IMR-90 (cell line): ENCODE measurements at regions not wholly inside any gene's neighbourhood (a gene's known extent, or its start where the extent isn't known, plus 50 kb on each side); places are given as distances from the start of the nearest gene placed in this dataset.

Experiments used
- ATAC-seq: fragments of 200-7000 bp; cut with Tn5 transposase; 2 replicates; pipeline ENCODE4 v1.9.1; 2020; ENCODE audit warnings: low read depth, mild to moderate bottlenecking, moderate library complexity
- BruUV-seq: library from RNA; stranded (reverse); fragments of 400-500 nt; replicated peaks from 2 replicates; lab custom pipeline; 2021; lab: Mats Ljungman, UMichigan
- CTCF ChIA-PET: fragments of 300-600 bp; formaldehyde crosslinking; extraction: SDS; loops from one replicate; lab custom pipeline; 2021; ENCODE audit warnings: antibody characterized with exemption; lab: Yijun Ruan, JAX
- POLR2A ChIA-PET: fragments of 300-600 bp; sonication (Branson Sonifier 250); formaldehyde crosslinking; loops from one replicate; lab custom pipeline; 2022; ENCODE audit warnings: antibody characterized with exemption; ENCODE audit not compliant: unreplicated experiment; lab: Charles Lee
- DNase-seq: peaks from one replicate; pipeline ENCODE4 v3.0.0; 2013
- H2AFZ ChIP-seq: replicated peaks from 2 replicates; pipeline ENCODE3; 2013; ENCODE audit warnings: low read length, mild to moderate bottlenecking; ENCODE audit not compliant: poor library complexity
- H2AK5ac ChIP-seq: 2 replicates; pipeline ENCODE4 v1.6.1; 2013; ENCODE audit warnings: low read depth, low read length, inconsistent platforms
- H2AK9ac ChIP-seq: replicated peaks from 2 replicates; pipeline ENCODE3; 2013; ENCODE audit warnings: mild to moderate bottlenecking, low read depth, low read length, moderate library complexity; ENCODE audit not compliant: poor library complexity
- H2BK120ac ChIP-seq: 2 replicates; pipeline ENCODE4 v1.6.1; 2013; ENCODE audit warnings: low read depth, low read length, inconsistent platforms
- H2BK15ac ChIP-seq: 3 replicates; pipeline ENCODE4 v1.6.1; 2013; ENCODE audit warnings: low read depth, low read length, inconsistent platforms
- H2BK20ac ChIP-seq: 2 replicates; pipeline ENCODE4 v1.6.1; 2013; ENCODE audit warnings: low read depth, mild to moderate bottlenecking, inconsistent platforms, low read length, moderate library complexity
- H2BK5ac ChIP-seq: 2 replicates; pipeline ENCODE4 v1.6.1; 2013; ENCODE audit warnings: mild to moderate bottlenecking, low read depth, low read length, inconsistent platforms; ENCODE audit not compliant: poor library complexity, severe bottlenecking
- H3K14ac ChIP-seq: replicated peaks from 2 replicates; pipeline ENCODE4 v1.6.1; 2013; ENCODE audit warnings: low read depth, low read length, inconsistent platforms
- H3K18ac ChIP-seq: 2 replicates; pipeline ENCODE4 v1.6.1; 2013; ENCODE audit warnings: low read depth, low read length, control low read depth
- H3K23ac ChIP-seq: 2 replicates; pipeline ENCODE4 v1.6.1; 2013; ENCODE audit warnings: low read depth, low read length, inconsistent platforms
- H3K27ac ChIP-seq: 2 replicates; pipeline ENCODE4 v1.5.1; 2013; ENCODE audit warnings: mild to moderate bottlenecking, control low read depth, low read length; ENCODE audit not compliant: insufficient read depth
- H3K27me3 ChIP-seq: 2 replicates; pipeline ENCODE4 v1.6.1; 2013; ENCODE audit warnings: low read length; ENCODE audit not compliant: control insufficient read depth, insufficient read depth
- H3K36me3 ChIP-seq: 2 replicates; pipeline ENCODE4 v1.6.1; 2013; ENCODE audit warnings: low read length, mixed read lengths; ENCODE audit not compliant: control insufficient read depth, insufficient read depth
- H3K4ac ChIP-seq: 2 replicates; pipeline ENCODE4 v1.6.1; 2013; ENCODE audit warnings: low read depth, low read length, inconsistent platforms
- H3K4me1 ChIP-seq: 2 replicates; pipeline ENCODE4 v1.6.1; 2013; ENCODE audit warnings: low read length, mixed read lengths; ENCODE audit not compliant: control insufficient read depth, insufficient read depth
- H3K4me2 ChIP-seq: 2 replicates; pipeline ENCODE4 v1.6.1; 2013; ENCODE audit warnings: low read depth, mild to moderate bottlenecking, control low read depth, low read length, moderate library complexity
- H3K4me3 ChIP-seq: 2 replicates; pipeline ENCODE4 v1.5.1; 2013; ENCODE audit warnings: low read depth, mild to moderate bottlenecking, control low read depth, low read length, moderate library complexity; ENCODE audit not compliant: insufficient read depth
- H3K56ac ChIP-seq: 2 replicates; pipeline ENCODE4 v1.6.1; 2013; ENCODE audit warnings: low read length, inconsistent platforms; ENCODE audit not compliant: insufficient read depth; ENCODE audit errors: extremely low read depth
- H3K79me1 ChIP-seq, 2 experiments: 2 replicates each; pipeline ENCODE4 v1.6.1; 2013; ENCODE audit warnings: low read length in 2 of 2, inconsistent platforms in 1 of 2, low read depth in 1 of 2
- H3K9ac ChIP-seq: 2 replicates; pipeline ENCODE4 v1.6.1; 2013; ENCODE audit warnings: low read depth, low read length, control low read depth
- H3K9me1 ChIP-seq: 2 replicates; pipeline ENCODE4 v1.6.1; 2013; ENCODE audit warnings: low read length, inconsistent platforms; ENCODE audit not compliant: insufficient read depth
- H3K9me3 ChIP-seq: 2 replicates; pipeline ENCODE4 v1.6.1; 2013; ENCODE audit warnings: low read length; ENCODE audit not compliant: control insufficient read depth, insufficient read depth
- H4K20me1 ChIP-seq: 2 replicates; pipeline ENCODE4 v1.6.1; 2013; ENCODE audit warnings: low read length, inconsistent platforms; ENCODE audit not compliant: insufficient read depth
- H4K5ac ChIP-seq: 2 replicates; pipeline ENCODE4 v1.6.1; 2013; ENCODE audit warnings: mild to moderate bottlenecking, low read depth, low read length, control low read depth
- H4K8ac ChIP-seq, 2 experiments: 2 replicates each; pipeline ENCODE4 v1.6.1; 2013; ENCODE audit warnings: low read depth in 2 of 2, low read length in 2 of 2, control low read depth in 1 of 2, inconsistent platforms in 1 of 2
- H4K91ac ChIP-seq: 2 replicates; pipeline ENCODE4 v1.6.1; 2013; ENCODE audit warnings: low read depth, low read length, inconsistent platforms; ENCODE audit not compliant: insufficient read depth
- BHLHE40 ChIP-seq: fragments of 150-350 bp; IDR thresholded peaks from 2 replicates; pipeline ENCODE4 v1.6.1; 2016; ENCODE audit warnings: mild to moderate bottlenecking, low read depth, low read length
- CTCF ChIP-seq: conservative IDR thresholded peaks from 2 replicates; pipeline ENCODE4 v1.5.1; 2012; ENCODE audit warnings: mild to moderate bottlenecking, low read depth, low read length, improper control_type of control experiment
- FOS ChIP-seq: fragments of 150-350 bp; IDR thresholded peaks from 2 replicates; pipeline ENCODE4 v1.6.1; 2016; ENCODE audit warnings: low read depth, low read length
- MAFK ChIP-seq: IDR thresholded peaks from 2 replicates; pipeline ENCODE4 v1.6.1; 2012; ENCODE audit warnings: low read depth, low read length, improper control_type of control experiment
- NFE2L2 ChIP-seq: fragments of 150-350 bp; IDR thresholded peaks from 2 replicates; pipeline ENCODE4 v1.6.1; 2016; ENCODE audit warnings: low read depth, mild to moderate bottlenecking, low read length
- POLR2A ChIP-seq: IDR thresholded peaks from 2 replicates; pipeline ENCODE4 v1.6.1; 2012; ENCODE audit warnings: mild to moderate bottlenecking, low read depth, low read length
- RAD21 ChIP-seq: IDR thresholded peaks from 2 replicates; pipeline ENCODE4 v1.6.1; 2012; ENCODE audit warnings: low read length, improper control_type of control experiment
- RCOR1 ChIP-seq: IDR thresholded peaks from 2 replicates; pipeline ENCODE4 v1.6.1; 2012; ENCODE audit warnings: mild to moderate bottlenecking, low read length, improper control_type of control experiment; ENCODE audit not compliant: insufficient replicate concordance
- SMC3 ChIP-seq: fragments of 150-350 bp; IDR thresholded peaks from 2 replicates; pipeline ENCODE4 v1.6.1; 2016; ENCODE audit warnings: low read depth, mild to moderate bottlenecking, antibody characterized with exemption, low read length, moderate library complexity
- WGBS, 2 experiments: methylation state at CpG; one replicate each; pipeline versions ENCODE4 v1.1.5 to v1.1.7; 2013; ENCODE audit warnings: missing lambda C conversion rate in 2 of 2; ENCODE audit not compliant: insufficient read length in 1 of 2; ENCODE audit errors: extremely low coverage in 2 of 2; 5-methylcytosine and 5-hydroxymethylcytosine counted together
- dilution Hi-C: fragments of 300-500 bp; cut with HindIII; formaldehyde crosslinking; loops from one replicate; pipeline ENCODE4 v1.14.3; 2018; ENCODE audit warnings: low sequenced_read_pairs; ENCODE audit not compliant: unreplicated experiment
- in situ Hi-C: fragments of 300-500 bp; cut with MboI; formaldehyde crosslinking; loops from 3 replicates; pipeline ENCODE4 v1.14.3; 2019; ENCODE audit warnings: low sequenced_read_pairs, inconsistent platforms, mixed read lengths
- intact Hi-C: fragments of 100-400 bp; cut with micrococcal nuclease; formaldehyde crosslinking; loops from 2 replicates; pipeline ENCODE4 v1.10.0; 2022
- TF ChIP-seq, protein P1 (sequence below): fragments of 150-350 bp; IDR thresholded peaks from 2 replicates; pipeline ENCODE4 v1.6.1; 2017; ENCODE audit warnings: mild to moderate bottlenecking, antibody characterized with exemption, low read length, low read depth
- TF ChIP-seq, protein P2 (sequence below): fragments of 150-350 bp; IDR thresholded peaks from 2 replicates; pipeline ENCODE4 v1.6.1; 2016; ENCODE audit warnings: low read depth, mild to moderate bottlenecking, low read length, moderate library complexity, borderline replicate concordance

GRCh38 chr9:116073826-116074225 lies 79.8 kb upstream of the PAPPA start:
- Histone ChIP-seq H2BK20ac (peak overlapping the region; percentile 57; the same call in 1 of the 2 replicates), H2BK5ac (peak overlapping the region; percentile 80), H2BK120ac (peak overlapping the region; percentile 49), H2BK15ac (peak overlapping the region; percentile 36; the same call in 2 of the 3 replicates), H3K9me3 (no peaks in the 10 kb centered on the region), H3K18ac (peak overlapping the region; percentile 12), H3K14ac (peak overlapping the region; percentile 47), H4K20me1 (no peaks in the 10 kb centered on the region), H3K36me3 (no peaks in the 10 kb centered on the region), H3K4me1 (peaks cover 3% of the 10 kb centered on the region), H3K27me3 (no peaks in the 10 kb centered on the region), H3K4me2 (no peak overlapping the region), H3K9me1 (peaks cover 5% of the 10 kb centered on the region; the same call in 1 of the 2 replicates), H4K91ac (0 out of 2 replicates have a peak overlapping the region, but pooled peaks have one; percentile 14), H2AK9ac (no peak overlapping the region), H3K79me1 (no peaks in the 10 kb centered on the region), H3K4ac (peak overlapping the region; percentile 29; the same call in 1 of the 2 replicates), H3K9ac (no peak overlapping the region), H3K56ac (no peak overlapping the region), H2AK5ac (0 out of 2 replicates have a peak overlapping the region, but pooled peaks have one; percentile 35), H4K8ac (peak overlapping the region in 1 of 2 experiments; percentile 22; a peak in 1 of 4 replicates), H3K27ac (peak overlapping the region; percentile 34; the same call in 1 of the 2 replicates), H3K4me3 (no peak overlapping the region), H3K23ac (0 out of 2 replicates have a peak overlapping the region, but pooled peaks have one; percentile 13), H2AFZ (no peak overlapping the region), H4K5ac (peak overlapping the region; percentile 4; the same call in 1 of the 2 replicates)
- dilution Hi-C loops: no loop called here
- no peak for ATAC-seq
- in situ Hi-C loops: no loop called here
- ChIA-PET CTCF (interaction anchor here (1.8 kb wide), 1 partner anchor 11 kb away, joined by 6 read pairs; no protein-coding TSS in a partner anchor), POLR2A (no interaction called here)
- TF ChIP-seq POLR2A (no peak), RCOR1 (no peak), FOS (no peak), CTCF (no peak), NFE2L2 (no peak), BHLHE40 (no peak), SMC3 (no peak), RAD21 (no peak), MAFK (no peak)
- TF ChIP-seq, protein P1, sequence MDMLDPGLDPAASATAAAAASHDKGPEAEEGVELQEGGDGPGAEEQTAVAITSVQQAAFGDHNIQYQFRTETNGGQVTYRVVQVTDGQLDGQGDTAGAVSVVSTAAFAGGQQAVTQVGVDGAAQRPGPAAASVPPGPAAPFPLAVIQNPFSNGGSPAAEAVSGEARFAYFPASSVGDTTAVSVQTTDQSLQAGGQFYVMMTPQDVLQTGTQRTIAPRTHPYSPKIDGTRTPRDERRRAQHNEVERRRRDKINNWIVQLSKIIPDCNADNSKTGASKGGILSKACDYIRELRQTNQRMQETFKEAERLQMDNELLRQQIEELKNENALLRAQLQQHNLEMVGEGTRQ: no peak
- TF ChIP-seq, protein P2, sequence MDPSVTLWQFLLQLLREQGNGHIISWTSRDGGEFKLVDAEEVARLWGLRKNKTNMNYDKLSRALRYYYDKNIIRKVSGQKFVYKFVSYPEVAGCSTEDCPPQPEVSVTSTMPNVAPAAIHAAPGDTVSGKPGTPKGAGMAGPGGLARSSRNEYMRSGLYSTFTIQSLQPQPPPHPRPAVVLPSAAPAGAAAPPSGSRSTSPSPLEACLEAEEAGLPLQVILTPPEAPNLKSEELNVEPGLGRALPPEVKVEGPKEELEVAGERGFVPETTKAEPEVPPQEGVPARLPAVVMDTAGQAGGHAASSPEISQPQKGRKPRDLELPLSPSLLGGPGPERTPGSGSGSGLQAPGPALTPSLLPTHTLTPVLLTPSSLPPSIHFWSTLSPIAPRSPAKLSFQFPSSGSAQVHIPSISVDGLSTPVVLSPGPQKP: no peak
- WGBS, 2 experiments: no CpG with 5 or more reads among the region's 2 CpGs
- peak; percentile 67 for DNase-seq
- BruUV-seq: no TSS peak
- intact Hi-C loops: loop anchor here (5.0 kb wide), 1 partner anchor 78 kb away; the partner anchor contains the start of gene PAPPA
